GM18520 (cell line): ENCODE measurements at regions not wholly inside any gene's neighbourhood (a gene's known extent, or its start where the extent isn't known, plus 50 kb on each side); places are given as distances from the start of the nearest gene placed in this dataset.
A peak's percentile ranks its signal among the peaks of the same experiment; 100 is the strongest.

Experiments used
- ATAC-seq: cut with Tn5 transposase; IDR thresholded peaks from one replicate; pipeline ENCODE4 v1.9.1; 2021; ENCODE audit not compliant: unreplicated experiment

DNA sequence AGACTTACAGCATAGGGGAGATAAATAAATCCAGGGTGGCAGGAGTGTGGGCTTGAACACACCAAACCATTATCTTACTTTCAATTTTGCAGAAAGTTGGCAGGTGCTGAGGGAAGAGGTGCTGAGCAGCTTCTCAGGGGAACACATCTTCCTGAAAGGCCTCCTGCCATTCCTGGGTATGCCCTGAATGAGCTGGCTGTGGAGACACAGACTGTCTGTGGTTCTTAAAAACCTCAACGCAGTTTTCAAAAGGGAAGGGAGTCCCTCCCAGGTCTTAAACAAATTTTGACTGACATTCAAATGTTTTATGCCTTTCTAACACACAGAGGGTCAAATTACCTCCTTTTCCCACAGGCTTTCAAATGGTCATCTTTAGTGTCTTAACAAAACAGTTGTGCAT lies 166.9 kb downstream of the TNFSF18 start:
- peak; percentile 21 for ATAC-seq

DNA sequence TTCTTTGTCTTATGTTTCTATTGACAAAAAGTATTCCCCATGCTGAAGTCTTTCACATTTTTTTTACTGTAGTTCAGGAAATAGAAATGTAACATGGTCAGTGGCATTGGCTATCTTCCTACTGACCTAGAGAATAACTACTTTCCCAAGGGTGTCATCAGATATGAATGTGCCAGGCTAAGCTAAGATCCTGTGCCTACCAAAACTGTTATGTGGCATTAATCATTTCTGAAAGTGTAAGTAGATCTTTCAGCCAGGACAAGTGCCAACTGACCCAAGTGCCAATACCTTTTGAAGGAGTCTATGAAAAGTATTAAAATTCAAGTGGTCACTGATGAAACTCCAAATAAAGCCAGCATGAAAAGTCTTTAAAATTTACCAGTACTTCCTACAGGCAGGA lies 165.3 kb downstream of the TNFSF18 start:
- ATAC-seq, result no peak

DNA sequence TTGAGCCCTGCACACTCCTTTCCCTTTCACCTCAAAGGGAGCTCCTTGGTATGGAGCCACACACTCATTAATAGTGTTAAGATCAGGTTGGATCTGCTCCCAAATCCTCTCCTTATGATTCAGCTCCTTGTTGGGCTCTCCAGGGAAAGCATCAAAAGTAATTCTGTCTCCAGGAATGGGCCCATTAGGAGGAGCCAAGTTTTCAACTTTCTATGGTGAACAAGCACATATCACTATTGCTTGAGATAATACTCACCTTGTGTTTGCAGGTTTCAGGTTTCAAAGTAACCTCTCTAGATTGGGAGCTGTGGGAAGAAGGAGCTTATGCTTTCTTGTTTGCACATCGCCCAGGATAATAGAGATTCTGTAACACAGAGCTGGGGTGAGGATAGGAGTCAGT lies 164.8 kb downstream of the TNFSF18 start:
- ATAC-seq, result no peak

DNA sequence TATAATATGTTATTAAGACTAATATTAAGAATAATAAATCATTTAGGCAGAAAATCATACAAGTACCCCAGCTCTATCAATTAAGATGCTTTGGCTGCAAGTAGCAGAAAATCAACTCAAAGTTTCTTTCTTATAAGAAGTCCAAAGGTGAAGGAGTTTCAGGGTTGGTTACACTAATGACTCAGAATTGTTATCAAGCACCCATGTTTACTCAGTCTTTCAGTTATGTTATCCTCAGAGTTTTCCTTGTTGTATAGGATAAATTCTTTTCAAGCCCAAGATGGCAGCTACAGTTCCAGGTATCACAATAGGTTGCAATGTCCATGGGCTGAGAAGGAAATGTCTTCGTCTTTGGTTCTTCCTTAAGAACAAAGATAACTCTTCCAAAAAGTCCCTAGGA lies 163.6 kb downstream of the TNFSF18 start:
- ATAC-seq, result no peak

DNA sequence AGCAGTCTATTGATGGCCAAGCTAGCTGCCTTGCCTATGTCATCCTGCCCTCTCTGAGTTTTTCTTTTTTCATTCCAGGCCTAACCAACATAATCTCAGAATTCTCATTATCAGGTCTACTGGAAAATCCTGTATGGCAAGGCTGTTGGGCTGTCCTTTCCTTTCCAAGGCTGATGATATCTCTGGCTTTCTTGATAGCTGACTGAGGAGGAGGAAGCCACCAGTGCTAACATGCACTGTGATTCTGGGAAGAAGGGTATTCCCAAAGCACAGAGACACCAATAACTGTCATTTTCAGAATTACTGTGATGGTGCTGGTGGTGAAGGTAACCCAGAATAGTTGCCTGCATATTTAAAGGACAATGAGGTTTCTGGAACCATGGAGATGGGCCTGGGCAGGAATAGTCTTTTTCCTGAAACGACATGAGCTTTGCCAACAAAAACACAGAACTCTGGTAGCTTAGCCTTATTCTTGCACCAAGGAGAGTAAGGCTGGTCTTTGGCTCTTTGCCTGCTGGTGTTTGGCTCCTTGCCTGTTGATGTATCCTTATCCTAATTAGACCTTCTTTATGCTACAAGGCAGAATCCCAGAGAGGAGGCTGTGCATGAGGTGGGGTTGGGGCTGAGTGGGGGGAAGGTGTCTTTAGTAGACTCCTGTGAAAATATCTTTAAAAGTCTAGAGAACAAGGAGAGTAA lies 157.4 kb downstream of the TNFSF18 start:
- no peak for ATAC-seq

DNA sequence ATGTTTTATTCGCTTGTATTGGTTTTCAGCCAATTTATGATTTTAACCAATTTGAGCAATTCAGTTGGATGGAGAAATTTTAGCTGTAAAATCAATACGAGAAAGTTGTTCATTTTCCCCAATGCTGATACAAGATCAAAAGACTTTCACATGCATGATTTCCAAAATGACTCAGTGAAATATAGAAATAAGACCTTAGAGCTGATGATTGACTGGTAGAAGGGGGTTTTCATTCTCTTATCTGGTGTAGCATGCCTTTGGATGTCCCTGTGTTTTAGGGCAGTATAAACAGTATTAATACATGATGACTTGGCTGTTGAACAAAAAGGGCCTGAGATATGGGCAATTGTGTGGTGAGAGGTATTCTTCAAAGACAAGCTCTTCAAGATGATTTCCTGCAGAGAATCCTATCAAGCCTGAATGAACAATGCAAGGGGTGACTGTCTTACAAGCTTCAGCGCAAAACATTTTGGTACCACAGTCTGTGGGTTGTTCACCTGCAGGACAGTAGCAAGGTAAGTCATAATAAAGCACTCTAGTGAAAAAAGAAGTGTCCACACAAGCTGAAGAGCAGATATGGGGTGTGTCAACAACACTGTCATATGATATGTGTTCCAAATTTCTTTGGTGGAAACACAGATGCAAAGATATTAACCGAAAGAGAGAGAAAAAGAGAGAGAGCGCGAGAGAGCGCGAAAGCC lies 156.2 kb downstream of the TNFSF18 start:
- ATAC-seq, result peak; percentile 9

DNA sequence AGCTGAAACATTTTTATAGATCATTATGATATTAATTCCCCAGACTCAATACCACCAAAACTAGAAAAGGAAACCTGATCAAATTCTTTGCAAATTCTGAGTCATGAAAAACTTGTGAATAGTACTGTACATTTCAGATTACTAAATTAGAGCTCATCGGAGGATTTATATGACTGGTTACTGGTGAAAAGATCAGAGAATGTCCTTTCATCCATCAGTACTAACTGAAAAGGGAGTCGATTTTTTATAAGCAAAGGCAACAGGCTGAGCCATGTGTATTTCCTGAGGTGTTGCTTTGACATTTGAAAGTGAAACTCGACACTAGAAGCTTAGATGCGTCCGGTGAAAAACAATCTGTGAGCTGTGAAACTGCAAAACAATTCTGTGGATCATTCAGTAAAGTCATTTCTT lies 155.7 kb downstream of the TNFSF18 start:
- peak; percentile 46 for ATAC-seq

DNA sequence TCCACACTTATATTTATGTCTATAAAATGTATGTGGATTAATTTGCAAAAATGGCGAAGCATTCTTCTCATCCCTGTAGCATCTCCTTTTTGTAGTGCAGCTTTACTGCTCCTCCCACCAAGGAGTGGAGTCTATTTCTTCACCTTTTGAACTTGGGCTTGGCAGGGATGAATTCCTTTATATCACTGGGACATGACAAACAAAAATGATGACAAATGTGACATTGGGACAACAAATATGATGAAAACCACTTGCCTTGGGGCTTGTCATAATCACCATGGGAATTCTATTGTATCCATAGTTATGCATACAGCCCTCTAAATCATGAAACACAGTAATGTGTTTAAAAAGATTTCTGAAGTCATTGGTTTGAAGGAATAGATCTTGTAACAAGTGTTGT lies 155.0 kb downstream of the TNFSF18 start:
- no peak for ATAC-seq

DNA sequence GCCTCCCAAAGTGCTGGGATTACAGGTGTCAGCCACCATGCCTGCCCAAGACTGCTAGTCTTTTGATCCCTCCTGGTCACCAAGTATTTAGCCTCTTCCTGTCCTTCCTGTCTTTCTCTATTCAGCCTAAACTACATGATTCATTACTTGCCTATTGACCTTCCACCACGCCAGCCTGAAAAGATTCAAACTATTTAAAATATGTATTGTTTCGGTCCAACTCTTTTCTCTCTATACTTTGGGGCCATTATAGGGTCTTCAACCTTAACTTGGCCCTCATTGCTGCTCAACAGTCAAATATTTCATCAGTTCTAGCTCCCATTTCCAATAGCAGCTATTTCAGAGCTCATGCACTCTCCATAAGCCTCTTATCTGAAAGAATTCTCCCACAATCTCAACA lies 153.0 kb downstream of the TNFSF18 start:
- ATAC-seq, result no peak

DNA sequence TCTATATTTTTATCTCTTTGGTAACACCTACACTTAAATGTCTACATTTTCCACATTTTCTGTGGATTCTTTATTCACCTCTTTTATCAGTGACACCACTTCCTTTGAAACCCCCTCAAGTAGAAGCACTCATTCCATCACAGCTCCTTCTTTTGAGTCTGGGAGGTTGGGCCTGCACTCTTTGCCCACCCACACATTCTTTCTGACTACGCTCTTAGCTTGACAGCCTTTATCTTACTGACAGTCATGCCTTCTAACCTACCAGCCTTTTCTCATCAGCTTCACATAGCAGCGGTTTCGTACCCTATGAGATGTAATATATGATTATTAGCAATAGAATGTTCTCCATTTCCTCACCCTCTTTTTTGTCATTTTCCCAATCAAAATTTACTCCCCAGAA lies 151.9 kb downstream of the TNFSF18 start:
- ATAC-seq, result no peak

DNA sequence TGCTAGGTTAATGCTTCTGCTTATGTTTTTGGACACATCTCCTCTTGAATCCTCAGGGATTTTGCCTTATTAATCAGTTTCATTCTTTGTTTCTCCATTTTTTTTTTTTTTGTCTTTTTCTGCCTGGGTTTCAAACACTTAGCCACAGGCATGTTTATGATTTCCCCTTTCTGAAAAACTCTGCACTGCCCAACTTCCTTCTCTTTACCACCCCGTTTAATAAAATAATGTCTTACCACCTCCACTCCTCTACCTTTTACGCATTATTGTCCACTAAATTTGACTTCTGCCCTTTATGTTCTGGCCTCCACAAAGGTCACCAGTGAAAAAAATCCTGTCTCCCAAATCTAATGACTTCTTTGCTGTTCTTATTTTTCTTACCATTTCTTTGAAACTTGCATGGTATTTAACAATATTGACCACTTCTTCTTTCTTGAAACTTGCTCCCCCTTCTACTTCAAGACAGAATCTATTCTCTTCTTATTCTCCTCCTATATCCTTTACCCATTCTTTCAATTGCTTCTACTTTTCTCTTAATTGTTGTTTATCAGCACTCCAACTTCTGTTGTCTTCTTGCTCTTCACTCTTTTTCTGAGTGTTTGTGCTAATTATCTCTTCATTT lies 150.3 kb downstream of the TNFSF18 start:
- ATAC-seq, result no peak

DNA sequence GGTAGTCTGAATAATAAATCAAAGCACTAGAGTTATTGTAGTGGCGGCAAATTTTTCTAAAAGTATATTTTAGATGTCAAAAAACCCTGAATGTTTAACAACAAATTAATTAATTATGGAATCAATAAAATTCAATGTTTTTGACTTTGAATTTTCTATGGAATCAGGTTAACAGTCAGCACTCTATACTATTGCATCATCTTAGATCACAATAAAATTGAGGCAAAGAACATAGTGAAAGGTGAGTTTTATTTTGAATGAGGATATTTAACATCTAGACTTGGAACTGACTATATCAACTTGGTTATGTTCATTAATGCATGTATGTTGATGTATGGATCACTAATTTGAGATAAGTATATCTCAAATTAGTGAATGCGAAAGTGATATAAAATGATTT lies 148.5 kb downstream of the TNFSF18 start:
- ATAC-seq, result no peak

DNA sequence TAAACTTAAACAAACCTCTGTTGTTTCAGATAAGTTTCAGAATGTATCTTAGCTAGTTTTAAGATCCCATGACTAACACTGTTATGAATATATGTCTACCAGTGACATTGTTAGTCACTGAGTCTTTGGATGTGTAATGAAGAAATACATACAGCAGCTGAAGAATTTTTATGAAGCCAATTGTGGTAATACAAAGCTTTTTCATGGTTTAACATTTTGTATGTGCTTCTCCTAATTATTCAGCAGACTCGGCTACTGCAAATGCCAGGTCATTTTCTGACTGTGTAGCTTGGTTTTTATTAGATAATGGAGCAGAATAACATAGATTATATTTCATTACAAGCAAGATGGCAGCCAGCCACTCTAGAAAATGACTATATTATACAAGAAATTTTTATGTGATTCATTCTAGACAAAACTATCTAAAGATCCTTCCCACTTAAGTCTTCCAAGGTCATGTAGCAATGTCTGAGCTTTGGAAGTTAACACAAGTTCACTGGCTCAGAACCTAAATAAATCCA lies 147.8 kb downstream of the TNFSF18 start:
- no peak for ATAC-seq

DNA sequence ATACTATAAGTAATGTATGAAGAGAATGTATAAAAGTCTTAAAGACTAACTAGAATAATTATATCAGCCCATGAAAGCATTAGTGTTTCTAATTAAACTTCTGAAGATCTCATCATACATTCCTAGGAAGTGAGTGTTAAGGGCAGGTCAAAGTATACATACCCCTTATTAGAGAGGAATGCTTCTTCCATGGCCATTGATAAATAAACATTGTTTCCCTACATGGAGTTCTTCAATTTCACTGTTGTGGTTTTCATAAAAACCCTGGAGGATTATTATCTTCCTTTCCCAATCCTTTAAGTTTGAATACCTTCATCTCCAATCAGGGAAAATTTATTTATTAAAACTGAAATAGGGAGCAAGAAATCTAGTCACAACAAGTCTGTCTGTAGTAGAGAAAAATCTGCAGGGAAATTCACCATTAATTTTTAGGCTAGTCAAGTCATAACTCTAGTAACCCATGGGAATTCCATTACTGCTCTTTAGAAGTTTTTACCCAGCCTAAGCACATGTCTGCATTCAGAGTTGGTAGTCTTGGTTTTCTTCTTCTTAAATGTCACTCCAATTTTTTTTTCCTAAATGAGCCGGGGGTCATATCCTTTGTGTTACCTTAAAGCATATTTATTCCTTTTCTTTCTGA lies 147.0 kb downstream of the TNFSF18 start:
- no peak for ATAC-seq

DNA sequence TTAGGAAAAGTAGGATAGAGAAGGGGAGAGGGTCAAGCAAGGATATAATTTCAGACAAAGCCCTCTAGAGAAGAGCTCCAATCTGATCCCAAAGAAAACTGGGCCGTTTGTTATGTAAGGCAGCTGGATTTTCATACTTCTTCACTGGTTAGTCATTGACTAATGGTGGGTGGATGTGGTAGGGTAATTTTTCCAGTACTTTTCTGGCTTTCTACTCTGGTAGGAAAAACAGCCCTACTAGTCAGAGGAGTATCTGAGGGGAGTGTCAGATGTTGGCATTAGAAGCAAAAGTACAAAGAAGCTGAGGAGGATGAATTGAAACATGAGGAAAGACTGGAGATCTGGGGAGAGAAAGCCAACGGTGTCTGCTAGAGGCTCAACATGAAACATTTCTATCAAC lies 145.3 kb downstream of the TNFSF18 start:
- ATAC-seq, result no peak

DNA sequence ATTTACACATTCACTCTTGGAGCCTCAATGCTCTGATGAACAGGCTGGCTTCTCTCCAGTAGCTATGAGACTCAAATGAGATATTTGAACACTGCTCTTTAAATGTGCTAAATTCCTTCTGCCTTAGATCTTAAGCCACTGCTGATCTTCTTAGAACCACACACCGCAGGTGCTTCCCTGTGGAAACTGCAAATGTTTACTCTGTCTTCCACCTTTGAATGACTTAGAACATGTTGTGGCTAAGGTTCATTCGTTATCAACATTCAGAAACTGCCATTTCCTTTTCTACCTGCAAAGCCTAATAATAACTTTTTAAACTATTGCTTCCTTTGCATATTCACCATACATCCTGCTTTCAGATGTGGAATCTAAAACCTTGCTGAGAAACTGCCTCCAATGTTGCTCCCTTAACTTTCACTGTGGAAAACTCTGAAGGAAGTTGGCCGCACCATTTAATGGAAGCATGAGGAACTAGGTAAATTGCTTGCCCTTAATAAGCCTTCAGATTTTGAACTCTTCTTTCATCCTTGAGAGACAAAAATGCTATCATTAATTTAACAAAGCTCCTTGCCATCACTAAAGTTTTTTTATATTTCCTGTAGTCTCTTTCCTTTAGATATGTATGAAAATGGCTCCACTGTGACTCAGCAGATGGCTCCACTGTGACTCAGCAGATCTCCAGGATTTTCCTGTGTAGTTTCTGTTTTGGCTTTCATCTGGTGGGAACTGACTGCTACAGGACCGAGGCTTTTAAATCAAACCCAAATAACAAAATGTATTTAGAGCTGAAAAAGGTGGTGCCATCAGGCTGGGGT lies 143.8 kb downstream of the TNFSF18 start:
- ATAC-seq, result no peak

DNA sequence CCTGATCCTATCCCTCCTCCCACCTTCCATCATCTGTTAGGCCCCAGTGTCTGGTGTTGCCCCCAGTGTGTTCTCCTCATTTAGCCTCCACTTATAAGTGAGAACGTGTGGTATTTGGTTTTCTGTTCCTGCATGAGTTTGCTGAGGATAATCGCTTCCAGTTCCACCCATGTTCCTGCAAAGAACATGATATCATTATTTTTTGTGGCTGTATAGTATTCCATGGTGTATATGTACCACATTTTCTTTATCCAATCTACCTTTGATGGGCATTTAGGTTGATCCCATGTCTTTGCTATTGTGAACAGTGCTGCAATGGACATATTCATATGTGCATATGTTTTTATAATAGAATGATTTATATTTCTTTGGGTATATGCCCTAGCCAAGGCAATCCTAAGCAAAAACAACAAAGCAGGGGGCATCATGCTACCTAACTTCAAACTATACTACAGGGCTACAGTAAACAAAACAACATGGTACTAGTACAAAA lies 142.9 kb downstream of the TNFSF18 start:
- no peak for ATAC-seq

DNA sequence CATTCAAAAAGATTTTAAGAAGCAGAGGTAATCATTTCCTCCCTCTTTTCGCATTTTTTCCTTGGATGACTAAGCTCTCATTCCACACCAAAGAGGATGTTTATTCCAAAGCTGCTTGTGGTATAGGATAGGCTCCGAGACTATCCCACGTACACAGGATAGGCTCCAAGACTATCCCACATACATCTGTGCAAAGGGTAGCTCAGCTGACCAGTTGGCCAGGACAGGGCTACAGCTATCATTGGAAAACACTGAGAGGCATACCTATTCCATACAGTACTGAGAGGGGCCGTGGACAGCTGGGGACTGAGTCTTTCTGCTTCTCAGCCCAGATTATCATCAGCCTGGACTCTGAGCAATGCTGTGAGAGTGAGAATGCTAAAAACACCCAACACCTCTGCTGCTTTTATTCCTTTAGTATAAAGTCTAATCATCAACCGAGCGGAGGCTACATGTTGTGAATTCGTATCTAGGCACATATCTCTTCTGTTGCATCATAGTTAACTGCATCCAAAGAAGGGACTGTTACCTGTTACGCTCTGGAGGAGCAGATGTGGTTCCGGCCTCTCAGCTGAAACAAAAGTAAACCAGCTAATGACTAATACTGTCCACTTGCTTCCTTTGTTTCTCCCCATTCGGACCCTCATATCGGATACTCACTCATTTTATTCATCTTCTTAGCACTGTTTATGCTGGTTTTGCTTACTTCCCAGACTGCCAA lies 141.0 kb downstream of the TNFSF18 start:
- ATAC-seq, result no peak

DNA sequence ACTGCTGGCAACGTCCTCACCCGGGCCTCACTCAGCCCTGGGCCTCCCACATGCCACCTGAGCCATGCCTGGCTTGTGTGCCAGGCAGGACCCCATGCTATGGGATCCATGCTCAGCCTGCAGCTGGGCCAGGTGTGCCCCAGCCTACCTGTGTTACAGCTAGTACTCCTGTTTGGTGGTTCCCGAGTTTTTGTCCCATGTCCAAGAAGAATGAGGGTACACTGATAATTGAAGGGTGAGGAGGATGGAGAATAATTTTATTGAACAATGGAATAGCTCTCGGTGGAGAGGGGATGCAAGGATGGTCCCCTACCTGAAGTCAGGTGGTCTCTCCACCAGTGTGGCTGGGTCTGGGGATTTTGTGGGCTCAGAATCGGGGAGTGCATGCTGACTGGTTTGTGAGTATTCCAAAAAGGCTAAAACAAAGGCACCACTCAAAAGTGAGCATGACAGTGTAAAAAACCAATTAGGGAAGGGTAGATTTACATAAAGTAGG lies 137.9 kb downstream of the TNFSF18 start:
- ATAC-seq, result no peak
